Activated CD4-positive, alpha-beta T cell treated with anti-CD3 and anti-CD28 coated beads, Interleukin-2, amount 10 ng/mL, durations not matched to agents 24 days and 14 days (primary cell): ENCODE measurements at regions not wholly inside any gene's neighbourhood (a gene's known extent, or its start where the extent isn't known, plus 50 kb on each side); places are given as distances from the start of the nearest gene placed in this dataset.

Experiments
- DNase-seq: peaks from one replicate; pipeline ENCODE4 v3.0.0; 2022
- H3K27ac Mint-ChIP-seq: one replicate; pipeline ENCODE4 v1.8.0; 2022; ENCODE audit warnings: mild to moderate bottlenecking, mixed read lengths
- H3K27me3 Mint-ChIP-seq: one replicate; pipeline ENCODE4 v1.8.0; 2022; ENCODE audit warnings: mixed read lengths
- H3K36me3 Mint-ChIP-seq: one replicate; pipeline ENCODE4 v1.8.0; 2022; ENCODE audit warnings: low read depth, mild to moderate bottlenecking, mixed read lengths
- H3K4me1 Mint-ChIP-seq: one replicate; pipeline ENCODE4 v1.8.0; 2021; ENCODE audit warnings: mixed read lengths
- H3K4me3 Mint-ChIP-seq: one replicate; pipeline ENCODE4 v1.8.0; 2022; ENCODE audit warnings: mild to moderate bottlenecking, moderate library complexity, mixed read lengths
- H3K9me3 Mint-ChIP-seq: one replicate; pipeline ENCODE4 v1.8.0; 2021; ENCODE audit warnings: mixed read lengths
- intact Hi-C: fragments of 100-400 bp; cut with micrococcal nuclease; formaldehyde crosslinking; loops from one replicate; pipeline ENCODE4 v1.15.1; 2023

- no peaks in the 10 kb centered on the region for H3K27me3 Mint-ChIP-seq
- H3K36me3 Mint-ChIP-seq: no peaks in the 10 kb centered on the region
- no peaks in the 10 kb centered on the region for H3K9me3 Mint-ChIP-seq
- no peak overlapping the region for H3K4me3 Mint-ChIP-seq
- DNase-seq: no peak
- no peaks in the 10 kb centered on the region for H3K4me1 Mint-ChIP-seq
- H3K27ac Mint-ChIP-seq: no peak overlapping the region
- intact Hi-C loops: no loop called here
Measured at GRCh38 chr6:112984899-112985298, 637.8 kb downstream of the RFPL4B start.

DNA sequence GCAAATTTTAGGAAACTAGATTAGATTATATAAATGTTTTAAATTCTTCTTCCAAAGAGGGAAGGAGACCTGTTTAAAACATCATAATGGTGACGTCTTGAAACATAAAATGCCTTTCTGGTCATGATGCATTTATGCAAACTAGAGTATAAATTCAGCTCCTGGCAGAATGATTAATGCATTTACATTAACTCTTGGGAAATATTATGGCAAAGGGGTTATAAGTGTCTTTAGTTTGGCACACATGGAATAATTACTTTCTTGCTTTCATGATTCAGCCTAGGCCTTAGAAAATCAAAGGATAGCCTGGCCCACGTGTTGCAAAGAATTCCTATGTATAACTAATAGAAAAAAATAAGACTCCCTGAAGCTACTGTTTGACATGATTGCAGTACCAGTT lies 639.2 kb downstream of the RFPL4B start:
- Mint-ChIP-seq H3K4me3 (no peak overlapping the region), H3K27ac (no peak overlapping the region), H3K9me3 (no peaks in the 10 kb centered on the region), H3K27me3 (no peaks in the 10 kb centered on the region), H3K4me1 (no peaks in the 10 kb centered on the region), H3K36me3 (no peaks in the 10 kb centered on the region)
- DNase-seq: no peak
- intact Hi-C loops: no loop called here

- no peak for DNase-seq
- no peak overlapping the region for H3K27ac Mint-ChIP-seq
- H3K27me3 Mint-ChIP-seq: no peaks in the 10 kb centered on the region
- no peak overlapping the region for H3K4me3 Mint-ChIP-seq
- no peaks in the 10 kb centered on the region for H3K9me3 Mint-ChIP-seq
- intact Hi-C loops: no loop called here
- no peaks in the 10 kb centered on the region for H3K4me1 Mint-ChIP-seq
- H3K36me3 Mint-ChIP-seq: no peaks in the 10 kb centered on the region
Measured at GRCh38 chr6:112988748-112989147, 641.6 kb downstream of the RFPL4B start.

DNA sequence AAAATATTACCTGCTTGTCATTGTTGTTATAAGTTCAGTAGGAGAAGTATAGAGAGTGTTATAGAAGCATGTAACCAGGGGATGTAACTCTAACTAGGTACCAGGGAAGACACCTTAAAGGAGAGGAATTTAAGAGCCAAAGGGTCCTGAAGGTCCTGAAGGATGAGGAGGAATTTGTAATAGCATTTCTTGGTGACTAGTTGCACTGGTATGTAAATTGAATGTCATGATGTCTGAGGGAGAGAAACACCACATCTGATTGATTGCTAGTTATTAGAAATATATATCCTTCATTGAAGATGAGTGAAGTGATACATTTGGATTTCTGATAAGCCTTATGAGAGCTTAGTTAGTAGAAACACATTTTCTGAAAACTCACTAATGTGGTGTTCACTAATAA lies 643.8 kb downstream of the RFPL4B start:
- H3K4me1 Mint-ChIP-seq: no peaks in the 10 kb centered on the region

DNA sequence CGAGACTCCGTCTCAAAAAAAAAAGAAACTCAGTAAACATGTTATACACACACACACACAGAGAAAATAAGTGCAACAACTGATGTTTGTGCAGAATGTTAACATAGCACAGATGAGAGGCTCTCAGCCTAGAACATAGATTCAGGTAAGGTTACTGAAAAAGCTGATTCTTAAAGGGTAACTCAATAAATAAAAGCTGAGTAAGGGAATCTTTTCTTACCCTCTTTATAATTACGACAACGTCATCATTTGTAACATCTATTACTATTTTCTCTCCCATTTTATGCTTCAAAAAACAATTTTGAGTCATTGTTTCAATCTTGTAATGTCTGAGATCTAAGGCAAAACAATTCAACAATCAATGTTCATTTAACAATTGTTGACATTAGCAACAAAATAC lies 644.8 kb downstream of the RFPL4B start:
- Mint-ChIP-seq H3K27ac (no peak overlapping the region), H3K36me3 (no peaks in the 10 kb centered on the region), H3K27me3 (no peaks in the 10 kb centered on the region), H3K4me3 (no peak overlapping the region), H3K9me3 (no peaks in the 10 kb centered on the region), H3K4me1 (no peaks in the 10 kb centered on the region)
- no peak for DNase-seq
- intact Hi-C loops: no loop called here

More for the DNA sequence above, 643.8 kb downstream of the RFPL4B start:
- no peak overlapping the region for H3K4me3 Mint-ChIP-seq
- no peaks in the 10 kb centered on the region for H3K27me3 Mint-ChIP-seq
- intact Hi-C loops: no loop called here
- no peak for DNase-seq
- H3K9me3 Mint-ChIP-seq: no peaks in the 10 kb centered on the region
- no peak overlapping the region for H3K27ac Mint-ChIP-seq
- no peaks in the 10 kb centered on the region for H3K36me3 Mint-ChIP-seq

- H3K4me1 Mint-ChIP-seq: no peaks in the 10 kb centered on the region
- no peak overlapping the region for H3K4me3 Mint-ChIP-seq
- H3K27me3 Mint-ChIP-seq: no peaks in the 10 kb centered on the region
- no peak overlapping the region for H3K27ac Mint-ChIP-seq
- intact Hi-C loops: no loop called here
- no peaks in the 10 kb centered on the region for H3K9me3 Mint-ChIP-seq
- DNase-seq: no peak
- H3K36me3 Mint-ChIP-seq: no peaks in the 10 kb centered on the region
Measured at GRCh38 chr6:112997421-112998085, 650.4 kb downstream of the RFPL4B start.

GRCh38 chr6:113004054-113004453 lies 656.9 kb downstream of the RFPL4B start:
- Mint-ChIP-seq H3K4me3 (no peak overlapping the region), H3K27me3 (no peaks in the 10 kb centered on the region), H3K4me1 (no peaks in the 10 kb centered on the region), H3K9me3 (no peaks in the 10 kb centered on the region), H3K27ac (no peak overlapping the region), H3K36me3 (no peaks in the 10 kb centered on the region)
- DNase-seq: no peak
- intact Hi-C loops: no loop called here

- intact Hi-C loops: no loop called here
- Mint-ChIP-seq H3K9me3 (no peaks in the 10 kb centered on the region), H3K27me3 (no peaks in the 10 kb centered on the region), H3K4me3 (no peak overlapping the region), H3K27ac (no peak overlapping the region), H3K36me3 (no peaks in the 10 kb centered on the region), H3K4me1 (no peaks in the 10 kb centered on the region)
- DNase-seq: no peak
Measured at GRCh38 chr6:113004470-113005270, 657.5 kb downstream of the RFPL4B start.

DNA sequence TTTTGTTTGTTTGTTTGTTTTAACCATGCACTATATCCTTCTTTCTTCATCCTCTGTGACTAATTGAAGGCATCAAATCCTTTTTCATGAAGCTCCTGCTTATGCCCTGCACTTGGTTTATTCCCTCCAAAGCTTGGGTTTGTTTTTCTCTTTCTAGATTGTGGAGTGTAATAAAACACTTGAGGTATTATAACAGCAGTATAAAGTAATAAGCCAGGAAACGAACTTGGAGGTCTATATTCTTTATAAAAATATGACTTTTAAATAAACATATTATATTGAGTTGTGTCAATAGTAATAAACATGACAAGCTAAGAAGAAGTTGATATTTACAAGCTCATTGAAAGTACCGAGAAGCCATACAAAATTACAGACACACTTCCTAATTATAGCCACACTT lies 659.4 kb downstream of the RFPL4B start:
- Mint-ChIP-seq H3K36me3 (no peaks in the 10 kb centered on the region), H3K27me3 (no peaks in the 10 kb centered on the region), H3K27ac (no peak overlapping the region), H3K4me3 (no peak overlapping the region), H3K9me3 (no peaks in the 10 kb centered on the region), H3K4me1 (no peaks in the 10 kb centered on the region)
- intact Hi-C loops: no loop called here
- no peak for DNase-seq

GRCh38 chr6:113009682-113010081 lies 662.6 kb downstream of the RFPL4B start:
- no peak overlapping the region for H3K27ac Mint-ChIP-seq
- H3K4me3 Mint-ChIP-seq: no peak overlapping the region
- no peaks in the 10 kb centered on the region for H3K9me3 Mint-ChIP-seq

DNA sequence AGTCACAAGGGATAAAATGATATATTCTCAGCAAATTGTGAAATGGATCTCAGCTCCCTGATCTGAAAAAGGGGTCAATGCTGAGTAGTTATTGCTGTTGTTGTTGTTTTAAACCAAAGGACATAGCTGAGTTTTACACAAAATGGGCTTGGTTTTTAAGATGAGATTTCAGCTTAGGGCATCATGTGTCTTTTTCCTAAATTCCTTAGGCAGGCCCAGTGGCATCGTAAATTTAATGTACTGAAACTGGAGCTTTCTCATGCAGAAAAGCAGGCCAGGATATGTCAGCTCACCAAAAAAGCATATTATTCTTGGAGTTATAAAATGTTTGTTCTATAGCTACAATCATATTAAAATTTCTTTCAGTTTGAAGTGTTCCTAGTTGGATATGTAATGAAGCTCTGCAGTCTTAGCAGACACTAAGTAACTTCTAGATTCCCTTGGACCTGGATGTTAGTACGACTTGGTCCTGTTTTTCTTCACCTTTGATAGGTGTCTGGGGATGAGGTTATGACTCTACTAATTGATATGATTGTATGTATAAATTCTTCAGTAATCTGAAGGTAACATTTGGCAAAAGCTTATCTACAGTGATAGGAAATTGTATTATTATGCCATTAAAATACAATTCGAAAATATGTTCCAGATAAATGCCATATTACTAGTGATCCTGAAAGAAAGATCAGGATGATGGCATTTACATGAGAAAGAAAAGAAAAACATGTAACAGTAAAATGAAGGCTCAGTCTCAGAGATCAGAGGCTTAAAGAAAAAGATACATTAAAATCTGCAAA lies 663.3 kb downstream of the RFPL4B start:
- intact Hi-C loops: no loop called here
- H3K4me3 Mint-ChIP-seq: no peak overlapping the region
- no peaks in the 10 kb centered on the region for H3K36me3 Mint-ChIP-seq
- DNase-seq: no peak
- no peaks in the 10 kb centered on the region for H3K4me1 Mint-ChIP-seq
- no peaks in the 10 kb centered on the region for H3K9me3 Mint-ChIP-seq
- H3K27ac Mint-ChIP-seq: no peak overlapping the region
- no peaks in the 10 kb centered on the region for H3K27me3 Mint-ChIP-seq

More at GRCh38 chr6:113009682-113010081, 662.6 kb downstream of the RFPL4B start:
- DNase-seq: no peak
- intact Hi-C loops: no loop called here
- Mint-ChIP-seq H3K4me1 (no peaks in the 10 kb centered on the region), H3K27me3 (no peaks in the 10 kb centered on the region), H3K36me3 (no peaks in the 10 kb centered on the region)

- H3K36me3 Mint-ChIP-seq: no peaks in the 10 kb centered on the region
- no peaks in the 10 kb centered on the region for H3K4me1 Mint-ChIP-seq
- H3K9me3 Mint-ChIP-seq: no peaks in the 10 kb centered on the region
- H3K27me3 Mint-ChIP-seq: no peaks in the 10 kb centered on the region
- no peak overlapping the region for H3K27ac Mint-ChIP-seq
- intact Hi-C loops: no loop called here
- no peak overlapping the region for H3K4me3 Mint-ChIP-seq
- DNase-seq: no peak
Measured at GRCh38 chr6:113011389-113011788, 664.3 kb downstream of the RFPL4B start.

GRCh38 chr6:113011801-113012200 lies 664.7 kb downstream of the RFPL4B start:
- H3K27ac Mint-ChIP-seq: no peak overlapping the region
- H3K27me3 Mint-ChIP-seq: no peaks in the 10 kb centered on the region
- no peaks in the 10 kb centered on the region for H3K36me3 Mint-ChIP-seq
- H3K4me3 Mint-ChIP-seq: no peak overlapping the region
- no peaks in the 10 kb centered on the region for H3K9me3 Mint-ChIP-seq
- no peaks in the 10 kb centered on the region for H3K4me1 Mint-ChIP-seq
- intact Hi-C loops: no loop called here
- no peak for DNase-seq

DNA sequence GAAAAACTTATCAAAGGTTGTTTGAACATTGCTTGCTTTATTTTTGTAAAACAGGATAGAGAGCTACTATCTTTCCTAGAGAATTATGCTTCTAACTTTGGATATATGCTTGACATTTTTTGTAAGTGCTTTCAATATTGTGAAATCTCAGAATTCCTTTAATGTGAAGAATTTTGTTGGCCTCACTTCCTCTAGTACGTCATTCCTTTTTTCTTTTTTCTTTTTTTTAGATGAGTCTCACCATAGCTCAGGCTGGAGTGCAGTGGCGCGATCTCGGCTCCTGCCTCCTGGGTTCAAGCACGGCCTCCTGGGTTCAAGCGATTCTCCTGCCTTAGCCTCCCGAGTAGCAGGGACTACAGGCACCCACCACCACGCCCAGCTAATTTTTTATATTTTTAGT lies 668.1 kb downstream of the RFPL4B start:
- no peaks in the 10 kb centered on the region for H3K36me3 Mint-ChIP-seq
- no peak overlapping the region for H3K4me3 Mint-ChIP-seq
- no peak for DNase-seq
- no peaks in the 10 kb centered on the region for H3K4me1 Mint-ChIP-seq
- no peaks in the 10 kb centered on the region for H3K9me3 Mint-ChIP-seq
- intact Hi-C loops: no loop called here
- no peak overlapping the region for H3K27ac Mint-ChIP-seq
- no peaks in the 10 kb centered on the region for H3K27me3 Mint-ChIP-seq
